MG63 (cell line): ENCODE measurements at regions not wholly inside any gene's neighbourhood (a gene's known extent, or its start where the extent isn't known, plus 50 kb on each side); places are given as distances from the start of the nearest gene placed in this dataset.
"Not testable (repeated sequence)": the region's sequence is repeated elsewhere in the genome, so short reads cannot be mapped to it uniquely, and the experiment has no call there.

Experiments used
- DNase-seq: peaks from one replicate; pipeline ENCODE4 v3.0.0-alpha.2; 2020
- H3K27me3 ChIP-seq: fragments of 250-450 bp; sonication (Bioruptor Pico); 2 replicates; pipeline ENCODE4 v1.5.1; 2020; ENCODE audit warnings: mild to moderate bottlenecking, moderate library complexity
- H3K36me3 ChIP-seq: fragments of 250-450 bp; sonication (Bioruptor Pico); 2 replicates; pipeline ENCODE4 v1.5.1; 2020; ENCODE audit warnings: mild to moderate bottlenecking, moderate library complexity
- H3K4me3 ChIP-seq: fragments of 250-450 bp; sonication (Bioruptor Pico); 2 replicates; pipeline ENCODE4 v1.5.1; 2020; ENCODE audit warnings: mild to moderate bottlenecking, moderate library complexity
- H3K9me3 ChIP-seq: fragments of 250-450 bp; sonication (Bioruptor Pico); 2 replicates; pipeline ENCODE4 v1.5.1; 2020; ENCODE audit warnings: mild to moderate bottlenecking, moderate library complexity

DNA sequence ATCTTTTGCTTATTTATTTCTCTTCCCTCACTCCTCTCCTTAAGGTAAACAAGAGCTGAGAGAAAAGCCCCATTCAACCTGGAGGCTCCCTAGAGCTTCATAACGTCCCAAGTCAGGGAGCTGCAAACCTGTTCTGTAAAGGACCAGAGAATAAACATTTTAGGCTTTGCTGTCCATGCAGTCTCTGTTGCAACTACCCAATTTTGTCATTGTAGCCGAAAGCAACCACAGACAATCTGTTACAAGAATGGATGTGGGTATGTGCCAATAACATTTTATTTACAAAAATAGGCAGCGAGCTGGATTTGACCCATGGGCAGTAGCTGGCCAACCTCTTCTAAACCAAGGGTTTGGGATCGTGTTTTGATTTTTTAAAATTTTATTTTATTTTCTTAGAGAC lies 71.3 kb upstream of the TBL1X start:
- H3K4me3 ChIP-seq = no peak overlapping the region
- no peaks in the 10 kb centered on the region for H3K36me3 ChIP-seq
- DNase-seq = no peak
- H3K9me3 ChIP-seq = no peaks in the 10 kb centered on the region
- no peaks in the 10 kb centered on the region for H3K27me3 ChIP-seq

DNA sequence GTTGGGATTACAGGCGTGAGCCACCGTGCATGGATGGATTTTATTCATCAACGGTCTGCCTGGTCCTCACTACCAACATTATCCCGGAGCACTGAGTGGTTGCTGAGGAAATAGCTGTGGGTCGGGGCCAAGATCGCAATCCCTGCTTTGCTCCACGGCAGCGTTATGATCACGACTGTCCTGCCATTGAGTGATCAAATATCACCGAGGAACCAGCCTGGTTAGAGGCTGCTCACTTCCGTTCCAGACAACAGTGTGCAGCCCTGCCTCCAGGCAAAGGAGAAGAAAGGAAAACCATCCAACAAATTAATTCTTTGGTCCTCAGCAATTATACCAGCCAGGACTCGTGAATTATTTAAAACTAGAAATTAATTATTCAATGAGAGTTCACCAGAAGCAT lies 70.6 kb upstream of the TBL1X start:
- Histone ChIP-seq H3K36me3 (no peaks in the 10 kb centered on the region), H3K4me3 (no peak overlapping the region)

GRCh38 chrX:9396930-9397329 lies 67.9 kb upstream of the TBL1X start:
- H3K27me3 ChIP-seq = no peaks in the 10 kb centered on the region
- peak; percentile 60 for DNase-seq
- H3K9me3 ChIP-seq = no peaks in the 10 kb centered on the region
- no peak overlapping the region for H3K4me3 ChIP-seq
- no peaks in the 10 kb centered on the region for H3K36me3 ChIP-seq

More for the DNA sequence above, 70.6 kb upstream of the TBL1X start:
- DNase-seq = no peak
- Histone ChIP-seq H3K9me3 (no peaks in the 10 kb centered on the region), H3K27me3 (no peaks in the 10 kb centered on the region)

DNA sequence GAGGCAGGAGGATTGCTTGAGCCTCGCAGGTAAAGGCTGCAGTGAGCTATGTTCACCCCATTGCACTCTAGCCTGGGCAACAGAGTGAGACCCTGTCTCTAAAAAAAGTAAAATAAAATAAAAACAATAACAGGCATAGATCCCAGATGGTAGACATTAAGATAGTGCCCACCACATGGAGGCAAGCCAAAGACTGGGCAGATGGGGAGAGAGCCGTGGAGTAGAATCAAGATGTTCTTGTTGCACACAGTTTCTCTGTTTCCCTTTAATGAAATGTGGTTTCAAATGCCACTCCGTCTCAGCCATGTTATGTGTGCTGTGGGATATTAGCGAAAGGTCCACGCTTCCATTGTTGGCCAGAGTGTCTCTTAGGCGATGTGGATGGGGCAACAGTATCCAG lies 63.8 kb upstream of the TBL1X start:
- DNase-seq = no peak
- no peaks in the 10 kb centered on the region for H3K27me3 ChIP-seq
- H3K4me3 ChIP-seq = no peak overlapping the region
- H3K36me3 ChIP-seq = no peaks in the 10 kb centered on the region
- H3K9me3 ChIP-seq = no peaks in the 10 kb centered on the region

DNA sequence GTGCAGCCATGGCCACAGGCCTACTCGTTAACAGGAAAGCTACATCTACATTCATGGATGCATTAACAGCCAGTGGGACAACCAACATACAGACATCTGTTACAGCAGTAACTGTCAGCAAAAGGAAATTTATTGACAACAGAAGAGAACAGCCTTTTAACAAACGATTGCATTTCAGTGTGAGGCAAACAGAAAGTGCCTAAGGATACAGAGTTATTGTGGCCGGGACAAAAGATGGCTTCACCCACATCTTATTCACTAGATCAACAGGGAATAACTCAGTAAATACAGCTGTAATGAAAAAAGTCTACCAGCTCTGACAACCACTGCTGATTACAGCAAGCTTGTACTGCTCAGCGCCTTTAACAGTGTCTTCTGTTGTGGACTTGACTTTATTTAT lies 61.5 kb upstream of the TBL1X start:
- H3K4me3 ChIP-seq = no peak overlapping the region
- no peaks in the 10 kb centered on the region for H3K36me3 ChIP-seq
- H3K9me3 ChIP-seq = no peaks in the 10 kb centered on the region
- no peaks in the 10 kb centered on the region for H3K27me3 ChIP-seq
- DNase-seq = no peak

GRCh38 chrX:9405635-9406034 lies 59.2 kb upstream of the TBL1X start:
- not testable (repeated sequence) for H3K9me3 ChIP-seq, H3K4me3 ChIP-seq, H3K27me3 ChIP-seq, H3K36me3 ChIP-seq, DNase-seq

DNA sequence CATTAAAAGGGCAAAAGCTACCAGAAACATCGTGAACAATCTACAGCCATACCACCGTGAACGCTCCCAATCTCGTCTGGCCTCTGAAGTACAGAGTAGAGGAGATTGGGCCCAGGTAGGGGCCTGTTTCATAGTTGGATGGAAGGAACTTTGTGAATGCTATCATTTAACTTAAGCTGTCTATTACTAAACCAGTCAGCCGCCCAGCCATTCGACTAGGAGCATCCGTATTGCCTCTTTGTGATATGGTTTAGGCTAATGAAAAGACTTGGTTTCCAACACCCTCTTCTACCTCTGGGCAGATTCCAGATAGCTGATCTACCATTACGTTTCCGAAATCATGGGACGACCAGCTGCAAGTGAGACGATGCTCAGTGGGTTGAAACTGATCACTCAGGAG lies 54.0 kb upstream of the TBL1X start:
- not testable (repeated sequence) for H3K9me3 ChIP-seq, H3K36me3 ChIP-seq, DNase-seq, H3K27me3 ChIP-seq, H3K4me3 ChIP-seq

- not testable (repeated sequence) for DNase-seq, H3K4me3 ChIP-seq, H3K36me3 ChIP-seq, H3K27me3 ChIP-seq, H3K9me3 ChIP-seq
Measured at GRCh38 chrX:9411682-9412081, 53.2 kb upstream of the TBL1X start.

DNA sequence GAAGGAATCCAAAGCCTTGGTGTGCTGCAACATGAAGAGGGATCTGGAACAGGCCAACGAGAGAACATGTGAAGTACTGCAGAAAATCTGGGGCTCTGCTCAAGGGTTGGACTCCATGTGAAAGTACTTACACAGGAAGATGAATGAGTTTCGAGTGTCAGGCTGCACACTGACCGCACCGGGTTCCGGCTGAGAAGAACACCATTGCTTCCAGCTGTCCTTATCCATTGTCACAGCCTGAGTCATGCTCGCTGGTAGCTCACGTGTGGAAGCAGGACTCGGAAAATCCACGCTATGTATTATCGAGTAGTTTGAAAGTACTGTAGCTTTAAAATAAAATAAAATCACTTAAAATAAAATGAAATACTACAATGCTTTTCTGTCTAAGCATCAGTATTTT lies 50.4 kb upstream of the TBL1X start:
- Histone ChIP-seq H3K36me3 (no peaks in the 10 kb centered on the region), H3K27me3 (no peaks in the 10 kb centered on the region), H3K4me3 (no peak overlapping the region), H3K9me3 (no peaks in the 10 kb centered on the region)
- no peak for DNase-seq
